ENCODE measurements at regions not wholly inside any gene's neighbourhood (a gene's known extent, or its start where the extent isn't known, plus 50 kb on each side); places are given as distances from the start of the nearest gene placed in this dataset.
"Not testable (repeated sequence)": the region's sequence is repeated elsewhere in the genome, so short reads cannot be mapped to it uniquely, and the experiment has no call there.

DNA sequence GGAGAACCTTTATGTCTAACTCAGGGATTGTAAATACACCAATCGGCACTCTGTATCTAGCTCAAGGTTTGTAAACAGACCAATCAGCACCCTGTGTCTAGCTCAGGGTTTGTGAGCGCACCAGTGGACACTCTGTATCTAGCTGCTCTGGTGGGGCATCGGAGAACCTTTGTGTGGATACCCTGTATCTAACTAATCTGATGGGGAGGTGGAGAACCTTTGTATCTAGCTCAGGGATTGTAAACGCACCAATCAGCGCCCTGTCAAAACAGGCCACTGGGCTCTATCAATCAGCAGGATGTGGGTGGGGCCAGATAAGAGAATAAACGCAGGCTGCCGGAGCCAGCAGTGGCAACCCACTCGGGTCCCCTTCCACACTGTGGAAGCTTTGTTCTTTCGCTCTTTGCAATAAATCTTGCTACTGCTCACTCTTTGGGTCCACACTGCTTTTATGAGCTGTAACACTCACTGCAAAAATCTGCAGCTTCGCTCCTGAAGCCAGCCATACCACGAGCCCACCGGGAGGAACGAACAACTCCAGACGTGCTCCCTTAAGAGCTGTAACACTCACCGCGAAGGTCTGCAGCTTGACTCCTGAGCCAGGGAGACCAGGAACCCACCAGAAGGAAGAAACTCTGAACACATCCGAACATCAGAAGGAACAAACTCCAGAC, 1673.2 kb upstream of the B3GALT2 start:
- H3K9me3 ChIP-seq (ENCODE audit: low read depth, low read length): not testable (repeated sequence)

DNA sequence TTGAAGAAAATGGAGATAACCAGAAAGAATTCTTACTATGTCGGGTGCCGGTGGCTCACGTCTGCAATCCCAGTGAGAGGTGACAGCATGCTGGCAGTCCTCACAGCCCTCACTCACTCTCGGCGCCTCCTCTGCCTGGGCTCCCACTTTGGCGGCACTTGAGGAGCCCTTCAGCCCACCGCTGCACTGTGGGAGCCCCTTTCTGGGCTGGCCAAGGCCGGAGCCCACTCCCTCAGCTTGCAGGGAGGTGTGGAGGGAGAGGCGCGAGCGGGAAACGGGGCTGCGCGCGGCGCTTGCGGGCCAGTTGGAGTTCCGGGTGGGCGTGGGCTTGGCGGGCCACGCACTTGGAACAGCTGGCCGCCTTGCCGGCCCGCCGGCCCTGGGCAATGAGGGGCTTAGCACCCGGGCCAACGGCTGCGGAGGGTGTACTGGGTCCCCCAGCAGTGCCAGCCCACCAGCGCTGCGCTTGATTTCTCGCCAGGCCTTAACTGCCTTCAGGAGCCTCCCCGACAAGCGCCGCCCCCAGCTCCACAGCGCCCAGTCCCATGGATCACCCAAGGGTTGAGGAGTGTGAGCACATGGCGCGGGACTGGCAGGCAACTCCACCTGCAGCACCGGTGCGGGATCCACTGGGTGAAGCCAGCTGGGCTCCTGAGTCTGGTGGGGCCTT, 1672.5 kb upstream of the B3GALT2 start:
- H3K9me3 ChIP-seq (ENCODE audit: low read depth, low read length); H3K4me1 ChIP-seq (ENCODE audit: insufficient read depth, low read length); H3K4me3 ChIP-seq (ENCODE audit: low read length); H3K27me3 ChIP-seq (ENCODE audit: insufficient read depth, low read length): not testable (repeated sequence)

More for the DNA sequence above, 1673.2 kb upstream of the B3GALT2 start:
- not testable (repeated sequence) for H3K4me1 ChIP-seq (ENCODE audit: insufficient read depth, low read length); H3K27me3 ChIP-seq (ENCODE audit: insufficient read depth, low read length); H3K4me3 ChIP-seq (ENCODE audit: low read length)

DNA sequence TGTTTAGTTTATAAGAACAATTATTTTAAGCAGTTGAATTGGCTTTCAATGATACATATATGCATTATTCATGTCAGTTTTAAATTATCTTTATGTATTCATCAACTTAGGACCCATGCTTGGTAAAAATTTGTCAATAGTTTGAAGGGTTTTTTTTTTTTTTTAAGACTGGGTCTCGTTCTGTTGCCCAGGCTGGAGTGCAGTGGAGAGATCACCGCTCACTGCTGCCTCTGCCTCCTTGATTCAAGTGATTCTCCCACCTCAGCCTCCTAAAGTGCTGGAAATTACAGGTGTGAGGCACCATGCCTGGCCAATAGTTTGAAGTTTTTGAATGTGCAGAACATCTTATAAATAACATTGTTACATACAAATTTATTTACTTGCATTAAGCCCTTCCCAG, 1671.0 kb upstream of the B3GALT2 start:
- Histone ChIP-seq H3K4me1 (ENCODE audit: insufficient read depth, low read length) (no peaks in the 10 kb centered on the region), H3K9me3 (ENCODE audit: low read depth, low read length) (no peaks in the 10 kb centered on the region), H3K4me3 (ENCODE audit: low read length) (no peak overlapping the region), H3K27me3 (ENCODE audit: insufficient read depth, low read length) (no peaks in the 10 kb centered on the region)

DNA sequence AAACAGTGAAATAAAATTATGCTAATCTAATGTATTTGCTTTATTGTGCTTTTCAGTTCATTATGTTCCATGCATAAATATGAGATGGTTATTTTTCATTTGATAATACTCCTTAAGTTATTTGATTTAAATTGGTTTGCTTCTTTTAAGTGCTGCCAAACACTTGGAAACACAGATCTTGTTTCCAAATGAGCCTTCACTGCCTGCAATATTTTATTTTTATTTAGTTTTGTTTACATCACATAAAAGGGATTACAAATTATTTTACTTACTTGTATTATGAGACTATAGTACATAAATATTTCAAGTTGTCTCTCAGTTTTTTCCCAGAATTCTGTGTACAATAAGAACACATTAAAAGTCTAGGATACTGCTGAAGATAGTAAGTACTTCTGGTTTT, 1662.4 kb upstream of the B3GALT2 start:
- Histone ChIP-seq H3K9me3 (ENCODE audit: low read depth, low read length) (no peaks in the 10 kb centered on the region), H3K27me3 (ENCODE audit: insufficient read depth, low read length) (no peaks in the 10 kb centered on the region), H3K4me3 (ENCODE audit: low read length) (no peak overlapping the region), H3K4me1 (ENCODE audit: insufficient read depth, low read length) (no peaks in the 10 kb centered on the region)

DNA sequence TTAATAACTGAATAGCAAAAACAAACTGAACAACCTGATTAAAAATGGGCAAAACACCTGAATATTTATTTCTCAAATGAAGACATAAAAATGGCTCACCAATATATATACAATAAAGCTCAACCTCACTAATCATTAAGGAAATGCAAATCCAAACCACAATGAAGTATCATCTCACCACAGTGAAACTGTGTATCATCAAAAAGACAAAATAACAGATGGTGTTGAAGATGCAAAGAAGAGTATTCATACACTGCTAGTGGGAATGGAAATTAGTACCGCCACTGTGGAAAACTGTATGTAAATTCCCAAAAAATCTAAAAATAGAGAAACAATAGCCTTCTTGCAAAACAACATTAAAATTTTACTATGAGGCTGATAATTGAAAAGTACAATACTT, 1660.1 kb upstream of the B3GALT2 start:
- Histone ChIP-seq H3K4me1 (ENCODE audit: insufficient read depth, low read length) (no peaks in the 10 kb centered on the region), H3K9me3 (ENCODE audit: low read depth, low read length) (peaks cover 5% of the 10 kb centered on the region), H3K27me3 (ENCODE audit: insufficient read depth, low read length) (no peaks in the 10 kb centered on the region), H3K4me3 (ENCODE audit: low read length) (no peak overlapping the region)

DNA sequence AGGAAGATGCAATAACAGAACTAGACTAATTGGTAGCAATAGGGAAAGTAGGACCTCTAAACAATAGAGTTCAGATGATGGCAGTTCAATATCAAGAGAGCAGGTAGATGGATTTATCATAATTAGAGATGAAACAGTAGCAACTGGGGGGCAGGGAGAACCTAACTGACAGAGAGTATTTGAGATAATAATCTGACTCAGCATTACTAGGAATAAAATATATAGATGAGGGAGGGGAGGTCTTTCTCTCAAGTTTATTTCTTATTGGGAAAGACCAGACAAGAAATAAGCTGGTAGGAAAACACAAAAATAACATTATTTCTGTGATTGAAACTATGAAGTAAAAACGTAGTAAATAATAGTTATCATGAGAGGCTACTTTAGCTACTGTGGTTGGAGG, 1656.7 kb upstream of the B3GALT2 start:
- no peak overlapping the region for H3K4me3 ChIP-seq (ENCODE audit: low read length)
- peaks cover 6% of the 10 kb centered on the region for H3K9me3 ChIP-seq (ENCODE audit: low read depth, low read length)

DNA sequence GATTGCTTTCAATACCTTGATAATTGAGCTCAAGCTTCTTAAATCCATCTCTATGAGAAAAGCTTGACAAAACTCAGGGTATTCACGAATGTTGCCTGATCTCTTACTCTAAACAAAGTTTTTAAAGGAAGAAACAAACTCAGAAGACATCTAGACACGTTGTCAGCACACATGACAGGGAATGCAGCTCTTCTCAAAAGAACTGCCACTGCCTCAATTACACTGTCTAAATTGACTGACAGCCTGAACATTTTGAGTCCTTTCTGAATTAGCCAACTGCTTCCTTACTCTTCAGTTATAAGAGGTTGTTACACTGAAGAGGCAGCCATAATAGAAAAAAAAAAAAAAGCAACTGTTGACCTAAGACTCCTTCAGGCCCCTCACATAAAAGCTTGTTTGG, 1646.7 kb upstream of the B3GALT2 start:
- Histone ChIP-seq H3K4me3 (ENCODE audit: low read length) (no peak overlapping the region), H3K9me3 (ENCODE audit: low read depth, low read length) (peaks cover 10% of the 10 kb centered on the region), H3K27me3 (ENCODE audit: insufficient read depth, low read length) (no peaks in the 10 kb centered on the region), H3K4me1 (ENCODE audit: insufficient read depth, low read length) (no peaks in the 10 kb centered on the region)

More for the DNA sequence above, 1656.7 kb upstream of the B3GALT2 start:
- H3K27me3 ChIP-seq (ENCODE audit: insufficient read depth, low read length): no peaks in the 10 kb centered on the region
- no peaks in the 10 kb centered on the region for H3K4me1 ChIP-seq (ENCODE audit: insufficient read depth, low read length)

DNA sequence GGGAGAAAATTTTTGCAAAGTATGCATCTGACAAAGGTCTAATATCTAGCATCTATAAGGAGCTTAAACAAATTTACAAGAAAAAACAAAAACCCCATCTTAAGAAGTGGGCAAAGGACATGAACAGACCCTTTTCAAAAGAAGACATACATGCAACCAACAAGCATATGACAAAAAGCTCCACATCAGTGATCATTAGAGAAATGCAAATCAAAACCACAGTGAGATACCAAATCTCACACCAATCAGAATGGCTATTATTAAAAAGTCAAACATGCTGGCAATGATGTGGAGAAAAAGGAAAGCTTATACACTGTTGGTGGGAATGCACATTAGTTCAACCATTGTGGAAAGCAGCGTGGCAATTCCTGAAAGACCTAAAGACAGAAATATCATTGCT, 1645.2 kb upstream of the B3GALT2 start:
- H3K9me3 ChIP-seq (ENCODE audit: low read depth, low read length): peaks cover 10% of the 10 kb centered on the region
- H3K4me3 ChIP-seq (ENCODE audit: low read length); H3K4me1 ChIP-seq (ENCODE audit: insufficient read depth, low read length); H3K27me3 ChIP-seq (ENCODE audit: insufficient read depth, low read length): not testable (repeated sequence)

DNA sequence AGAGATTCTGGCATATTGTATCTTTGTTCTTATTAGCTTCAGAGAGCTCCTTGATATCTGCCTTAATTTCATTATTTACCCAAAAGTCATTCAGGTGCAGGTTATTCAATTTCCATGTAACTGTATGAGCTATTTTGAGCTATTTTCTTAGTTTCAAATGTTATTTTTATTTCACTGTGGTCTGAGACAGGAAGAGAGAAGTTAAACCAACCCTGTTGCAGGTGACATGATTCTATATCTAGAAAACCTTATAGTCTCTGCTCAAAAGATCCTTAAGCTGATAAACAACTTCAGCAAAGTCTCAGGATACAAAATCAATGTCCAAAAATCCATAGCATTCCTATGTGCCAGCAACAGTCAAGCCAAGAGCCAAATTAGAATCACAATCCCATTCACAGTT, 1644.0 kb upstream of the B3GALT2 start:
- H3K4me1 ChIP-seq (ENCODE audit: insufficient read depth, low read length): no peaks in the 10 kb centered on the region
- H3K4me3 ChIP-seq (ENCODE audit: low read length): no peak overlapping the region
- no peaks in the 10 kb centered on the region for H3K27me3 ChIP-seq (ENCODE audit: insufficient read depth, low read length)
- peaks cover 10% of the 10 kb centered on the region for H3K9me3 ChIP-seq (ENCODE audit: low read depth, low read length)

DNA sequence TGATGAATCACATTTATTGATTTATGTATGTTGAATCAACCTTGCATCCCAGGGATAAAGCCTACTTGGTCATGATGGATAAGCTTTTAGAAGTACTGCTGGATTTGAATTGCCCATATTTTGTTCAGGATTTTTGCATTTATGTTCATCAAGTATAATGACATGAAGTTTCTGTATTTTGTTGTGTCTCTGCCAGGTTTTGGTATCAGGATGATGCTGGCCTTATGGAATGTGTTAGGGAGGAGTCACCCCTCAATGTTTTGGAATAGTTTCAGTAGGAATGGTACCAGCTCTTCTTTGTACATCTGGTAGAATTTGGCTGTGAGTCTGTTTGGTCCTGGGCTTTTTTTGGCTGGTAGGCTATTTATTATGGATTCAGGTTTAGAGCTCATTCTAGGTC, 1643.1 kb upstream of the B3GALT2 start:
- no peak overlapping the region for H3K4me3 ChIP-seq (ENCODE audit: low read length)
- no peaks in the 10 kb centered on the region for H3K4me1 ChIP-seq (ENCODE audit: insufficient read depth, low read length)
- H3K27me3 ChIP-seq (ENCODE audit: insufficient read depth, low read length): no peaks in the 10 kb centered on the region
- peaks cover 10% of the 10 kb centered on the region for H3K9me3 ChIP-seq (ENCODE audit: low read depth, low read length)

DNA sequence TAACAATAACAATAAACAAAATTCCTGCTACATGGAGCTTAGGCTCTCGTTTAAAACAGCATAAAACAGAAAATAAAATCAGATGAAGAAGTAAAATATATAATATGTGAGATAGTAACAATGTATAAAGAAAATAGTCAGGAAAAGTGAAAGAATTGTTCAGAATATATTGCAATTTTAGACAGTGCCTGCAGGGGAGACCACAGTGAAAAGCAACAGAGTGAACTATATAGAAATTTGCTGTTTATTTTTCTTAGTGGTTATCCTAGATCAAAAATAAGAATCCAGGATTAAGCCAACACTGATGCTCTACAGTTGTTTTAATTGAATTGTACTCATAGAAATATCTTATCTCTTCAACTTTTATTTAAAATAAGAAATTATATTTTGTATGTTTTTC, 1639.0 kb upstream of the B3GALT2 start:
- H3K9me3 ChIP-seq (ENCODE audit: low read depth, low read length): no peaks in the 10 kb centered on the region
- no peak overlapping the region for H3K4me3 ChIP-seq (ENCODE audit: low read length)
- no peaks in the 10 kb centered on the region for H3K27me3 ChIP-seq (ENCODE audit: insufficient read depth, low read length)
- no peaks in the 10 kb centered on the region for H3K4me1 ChIP-seq (ENCODE audit: insufficient read depth, low read length)

DNA sequence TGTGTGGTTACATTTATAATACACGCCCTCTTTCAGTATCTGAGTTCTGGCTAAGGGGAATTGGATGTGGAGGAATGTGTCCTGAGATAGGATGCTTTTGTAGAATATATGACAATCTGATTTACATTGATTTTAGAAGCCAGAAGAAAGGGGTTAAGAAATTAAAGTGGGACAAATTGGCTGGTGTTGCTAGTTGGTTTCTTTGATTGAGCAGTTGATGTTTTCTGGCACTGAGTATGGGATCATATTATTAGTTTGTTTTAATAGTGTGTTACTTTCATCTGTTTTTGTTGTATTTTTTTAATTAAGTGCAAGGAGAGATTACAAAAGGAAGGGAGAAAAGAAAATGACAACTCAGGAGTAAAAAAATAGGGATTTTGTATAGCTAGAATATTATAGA, 1634.7 kb upstream of the B3GALT2 start:
- Histone ChIP-seq H3K9me3 (ENCODE audit: low read depth, low read length) (no peaks in the 10 kb centered on the region), H3K27me3 (ENCODE audit: insufficient read depth, low read length) (no peaks in the 10 kb centered on the region), H3K4me3 (ENCODE audit: low read length) (no peak overlapping the region), H3K4me1 (ENCODE audit: insufficient read depth, low read length) (no peaks in the 10 kb centered on the region)

DNA sequence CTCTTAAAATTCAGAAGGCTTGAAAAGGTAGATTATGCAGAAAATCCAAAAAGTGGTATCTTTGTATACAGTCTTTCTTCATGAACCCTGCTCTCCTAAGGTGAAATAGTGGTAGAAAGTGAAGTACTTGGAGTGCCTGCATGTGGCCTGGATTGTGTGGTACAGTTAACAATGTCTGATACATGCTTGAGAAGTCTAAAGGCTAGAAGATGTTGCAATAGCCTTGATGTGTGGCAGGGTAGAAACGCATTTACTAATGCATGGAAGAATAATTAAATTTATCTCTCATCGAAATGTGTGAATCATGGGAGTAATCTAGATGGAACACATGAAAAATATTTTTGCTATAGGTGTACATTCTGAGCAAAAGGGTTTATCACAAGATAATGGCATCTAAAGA, 1632.3 kb upstream of the B3GALT2 start:
- Histone ChIP-seq H3K9me3 (ENCODE audit: low read depth, low read length) (no peaks in the 10 kb centered on the region), H3K4me3 (ENCODE audit: low read length) (no peak overlapping the region), H3K27me3 (ENCODE audit: insufficient read depth, low read length) (no peaks in the 10 kb centered on the region), H3K4me1 (ENCODE audit: insufficient read depth, low read length) (no peaks in the 10 kb centered on the region)

DNA sequence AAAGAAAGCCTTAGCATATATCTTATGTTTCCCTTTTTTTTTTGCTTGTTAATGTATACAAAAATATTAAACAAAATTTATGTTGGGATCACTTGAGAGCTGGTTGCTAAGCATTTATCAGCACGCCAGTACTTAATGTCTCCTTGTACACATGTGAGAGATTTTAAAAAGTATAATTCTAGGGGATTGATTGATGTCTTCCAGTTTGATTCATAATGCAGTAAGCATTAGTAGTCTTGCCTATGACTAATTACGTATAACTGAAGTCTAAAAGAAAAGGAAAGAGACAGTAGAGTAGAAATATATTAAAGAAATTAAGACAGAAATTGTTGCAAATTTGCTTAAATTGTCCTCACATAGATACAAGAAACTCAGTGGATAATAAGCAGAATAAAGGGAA, 1630.4 kb upstream of the B3GALT2 start:
- H3K27me3 ChIP-seq (ENCODE audit: insufficient read depth, low read length): no peaks in the 10 kb centered on the region
- H3K4me1 ChIP-seq (ENCODE audit: insufficient read depth, low read length): no peaks in the 10 kb centered on the region
- H3K4me3 ChIP-seq (ENCODE audit: low read length): no peak overlapping the region
- no peaks in the 10 kb centered on the region for H3K9me3 ChIP-seq (ENCODE audit: low read depth, low read length)

DNA sequence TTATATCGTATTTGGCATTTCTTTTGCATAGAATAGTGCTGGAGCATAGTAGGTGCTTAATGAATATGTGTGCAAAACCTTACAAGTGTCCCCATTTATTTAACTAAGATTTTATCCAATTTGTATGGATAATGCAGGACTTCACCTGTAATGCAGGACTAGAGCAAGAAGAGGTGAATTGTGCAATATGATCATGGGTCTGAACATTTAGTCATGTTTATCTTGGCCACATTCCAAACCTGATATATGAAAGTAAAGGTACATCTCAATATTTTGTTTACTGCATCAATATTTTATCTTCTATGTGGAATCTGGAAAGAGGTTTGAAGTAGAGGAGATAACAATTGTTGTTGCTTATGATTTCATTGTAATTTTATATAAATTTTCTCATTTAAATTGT, 1626.7 kb upstream of the B3GALT2 start:
- H3K4me3 ChIP-seq (ENCODE audit: low read length): no peak overlapping the region
- H3K27me3 ChIP-seq (ENCODE audit: insufficient read depth, low read length): no peaks in the 10 kb centered on the region
- H3K4me1 ChIP-seq (ENCODE audit: insufficient read depth, low read length): no peaks in the 10 kb centered on the region
- no peaks in the 10 kb centered on the region for H3K9me3 ChIP-seq (ENCODE audit: low read depth, low read length)

DNA sequence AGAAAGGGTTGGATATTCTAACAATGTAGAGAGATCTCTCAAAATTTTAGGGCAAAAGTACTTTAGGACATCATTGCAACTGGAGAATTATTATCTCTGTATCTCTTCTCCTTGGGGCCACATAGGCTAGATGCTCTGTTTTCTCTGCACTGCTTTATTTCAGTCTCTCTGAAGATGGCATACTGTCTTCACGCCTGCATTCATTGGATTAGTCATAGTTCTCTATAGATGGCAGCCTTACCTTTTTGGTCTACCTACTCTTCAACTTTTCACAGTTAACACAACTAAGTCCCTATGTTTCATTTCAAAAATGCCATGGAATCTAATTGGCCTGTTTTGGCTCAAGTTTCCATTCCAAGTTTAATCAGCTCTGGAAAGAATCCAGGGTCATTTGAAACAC, 1623.3 kb upstream of the B3GALT2 start:
- Histone ChIP-seq H3K9me3 (ENCODE audit: low read depth, low read length) (no peaks in the 10 kb centered on the region), H3K4me3 (ENCODE audit: low read length) (no peak overlapping the region), H3K4me1 (ENCODE audit: insufficient read depth, low read length) (no peaks in the 10 kb centered on the region), H3K27me3 (ENCODE audit: insufficient read depth, low read length) (no peaks in the 10 kb centered on the region)

All from mononuclear cell (primary cell).